ENCODE measurements at regions not wholly inside any gene's neighbourhood (a gene's known extent, or its start where the extent isn't known, plus 50 kb on each side); places are given as distances from the start of the nearest gene placed in this dataset.
"Not testable (repeated sequence)": the region's sequence is repeated elsewhere in the genome, so short reads cannot be mapped to it uniquely, and the experiment has no call there.

DNA sequence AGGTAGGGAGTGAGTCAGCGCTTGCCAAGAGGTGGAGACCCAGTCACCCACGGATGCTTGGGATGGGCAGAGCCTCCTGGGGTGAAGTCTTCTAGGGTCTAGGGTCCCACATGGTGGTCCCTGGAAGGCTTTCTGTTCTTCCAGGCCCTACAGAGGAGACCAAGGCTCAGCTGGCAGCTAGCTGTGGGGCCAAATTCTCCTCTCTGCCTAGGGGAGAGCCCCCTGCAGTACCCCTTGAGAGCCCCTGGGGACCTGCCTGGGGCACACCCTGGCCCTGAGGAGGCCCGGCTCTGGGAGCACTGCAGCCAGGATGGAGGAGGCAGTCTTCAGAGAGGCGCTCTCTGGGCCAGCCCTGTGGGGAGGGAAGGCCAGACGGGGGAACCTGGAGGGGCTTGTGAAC is 128.6 kb upstream of the SMURF2 start:
- not testable (repeated sequence) for H3K27ac ChIP-seq; H3K9me3 ChIP-seq (ENCODE audit: severe bottlenecking); DNase-seq; H3K36me3 ChIP-seq; H3K4me3 ChIP-seq (ENCODE audit: low read depth, low read length); H3K27me3 ChIP-seq (ENCODE audit: insufficient read depth, low read depth, severe bottlenecking)

DNA sequence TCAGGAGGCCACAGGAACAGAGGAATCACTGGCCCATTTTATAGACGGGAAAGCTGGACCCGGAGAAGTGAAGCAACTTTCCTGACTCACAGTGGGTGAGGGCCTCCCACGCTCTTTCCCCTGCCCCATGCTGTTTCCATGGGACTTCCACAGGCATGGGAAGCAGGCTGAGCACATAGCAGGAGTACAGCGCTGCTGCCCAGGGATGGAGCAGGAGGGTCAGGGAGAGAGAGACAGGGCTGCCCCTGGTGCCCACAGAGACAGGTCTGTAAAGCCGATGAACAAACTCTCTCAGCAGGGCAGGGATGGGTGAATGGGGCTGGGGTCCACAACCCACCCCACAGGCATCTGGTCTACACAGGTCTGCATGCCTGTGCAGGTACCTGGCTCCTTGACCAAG is 128.1 kb upstream of the SMURF2 start:
- peaks cover 10% of the 10 kb centered on the region for H3K36me3 ChIP-seq
- not testable (repeated sequence) for H3K27me3 ChIP-seq (ENCODE audit: insufficient read depth, low read depth, severe bottlenecking); H3K9me3 ChIP-seq (ENCODE audit: severe bottlenecking); DNase-seq; H3K27ac ChIP-seq; H3K4me3 ChIP-seq (ENCODE audit: low read depth, low read length)

DNA sequence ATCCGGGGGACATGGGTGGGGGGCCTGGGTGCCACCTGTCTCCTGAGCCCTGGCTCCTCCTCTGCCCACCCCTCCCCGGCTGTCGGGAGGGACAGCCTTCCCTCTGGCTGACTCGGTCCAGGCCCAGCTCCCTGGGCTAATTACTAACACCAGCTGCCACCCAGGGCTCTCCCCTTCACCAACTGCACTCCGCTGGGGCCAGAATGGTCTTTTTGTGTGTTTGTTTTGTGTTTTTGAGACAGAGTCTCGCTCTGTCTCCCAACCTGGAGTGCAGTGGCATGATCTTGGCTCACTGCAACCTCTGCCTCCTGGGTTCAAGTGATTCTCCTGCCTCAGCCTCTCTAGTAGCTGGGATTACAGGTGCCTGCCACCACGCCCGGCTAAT is 126.9 kb upstream of the SMURF2 start:
- peaks cover 10% of the 10 kb centered on the region for H3K36me3 ChIP-seq
- DNase-seq; H3K27ac ChIP-seq; H3K4me3 ChIP-seq (ENCODE audit: low read depth, low read length); H3K9me3 ChIP-seq (ENCODE audit: severe bottlenecking); H3K27me3 ChIP-seq (ENCODE audit: insufficient read depth, low read depth, severe bottlenecking): not testable (repeated sequence)

DNA sequence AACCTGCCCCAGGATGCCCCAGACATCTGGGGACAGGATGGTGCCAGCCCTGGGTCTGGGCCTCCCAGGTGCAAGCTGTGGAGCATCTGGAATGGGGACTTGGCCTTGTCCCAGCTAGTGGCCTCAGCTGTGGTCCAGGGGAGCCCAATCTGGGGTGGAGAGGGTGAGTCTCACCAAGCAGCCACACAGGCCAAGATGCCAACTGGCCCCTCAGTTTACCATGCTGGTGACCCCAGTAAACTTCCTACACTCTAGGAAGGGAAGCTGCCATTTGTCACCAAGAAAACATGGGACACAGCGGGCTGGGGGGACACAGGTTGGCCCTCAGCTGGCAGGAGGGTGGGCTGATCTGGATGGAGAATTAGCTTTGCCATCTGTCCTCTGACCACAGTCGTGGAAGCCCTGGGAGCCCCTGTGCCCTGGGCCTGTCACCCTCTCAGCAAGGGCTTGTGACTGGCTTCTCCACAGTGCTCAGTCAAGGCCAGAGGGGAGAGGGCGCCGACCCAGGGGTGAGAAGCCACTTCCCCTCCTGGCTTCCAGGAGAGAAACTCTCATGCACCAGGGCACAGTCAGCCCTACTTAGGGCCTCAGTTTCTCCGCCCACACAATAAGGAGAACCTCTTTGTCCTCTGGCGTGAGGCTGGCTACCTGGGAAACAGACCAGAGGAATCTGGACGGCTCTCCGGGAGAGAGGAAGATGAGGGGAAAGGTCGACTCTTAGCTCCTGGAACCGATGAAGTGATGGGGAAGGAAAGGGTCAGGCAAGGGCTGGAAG is 126.4 kb upstream of the SMURF2 start:
- DNase-seq = no peak
- no peaks in the 10 kb centered on the region for H3K27me3 ChIP-seq (ENCODE audit: insufficient read depth, low read depth, severe bottlenecking)
- H3K9me3 ChIP-seq (ENCODE audit: severe bottlenecking) = no peaks in the 10 kb centered on the region
- peaks cover 10% of the 10 kb centered on the region for H3K36me3 ChIP-seq
- TF ChIP-seq, protein P1, sequence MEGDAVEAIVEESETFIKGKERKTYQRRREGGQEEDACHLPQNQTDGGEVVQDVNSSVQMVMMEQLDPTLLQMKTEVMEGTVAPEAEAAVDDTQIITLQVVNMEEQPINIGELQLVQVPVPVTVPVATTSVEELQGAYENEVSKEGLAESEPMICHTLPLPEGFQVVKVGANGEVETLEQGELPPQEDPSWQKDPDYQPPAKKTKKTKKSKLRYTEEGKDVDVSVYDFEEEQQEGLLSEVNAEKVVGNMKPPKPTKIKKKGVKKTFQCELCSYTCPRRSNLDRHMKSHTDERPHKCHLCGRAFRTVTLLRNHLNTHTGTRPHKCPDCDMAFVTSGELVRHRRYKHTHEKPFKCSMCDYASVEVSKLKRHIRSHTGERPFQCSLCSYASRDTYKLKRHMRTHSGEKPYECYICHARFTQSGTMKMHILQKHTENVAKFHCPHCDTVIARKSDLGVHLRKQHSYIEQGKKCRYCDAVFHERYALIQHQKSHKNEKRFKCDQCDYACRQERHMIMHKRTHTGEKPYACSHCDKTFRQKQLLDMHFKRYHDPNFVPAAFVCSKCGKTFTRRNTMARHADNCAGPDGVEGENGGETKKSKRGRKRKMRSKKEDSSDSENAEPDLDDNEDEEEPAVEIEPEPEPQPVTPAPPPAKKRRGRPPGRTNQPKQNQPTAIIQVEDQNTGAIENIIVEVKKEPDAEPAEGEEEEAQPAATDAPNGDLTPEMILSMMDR (IDR thresholded peaks at IDR 0.05; ENCODE audit: low read depth, low read length) = no peak
- H3K27ac ChIP-seq = no peak overlapping the region
- H3K4me3 ChIP-seq (ENCODE audit: low read depth, low read length) = no peak overlapping the region

DNA sequence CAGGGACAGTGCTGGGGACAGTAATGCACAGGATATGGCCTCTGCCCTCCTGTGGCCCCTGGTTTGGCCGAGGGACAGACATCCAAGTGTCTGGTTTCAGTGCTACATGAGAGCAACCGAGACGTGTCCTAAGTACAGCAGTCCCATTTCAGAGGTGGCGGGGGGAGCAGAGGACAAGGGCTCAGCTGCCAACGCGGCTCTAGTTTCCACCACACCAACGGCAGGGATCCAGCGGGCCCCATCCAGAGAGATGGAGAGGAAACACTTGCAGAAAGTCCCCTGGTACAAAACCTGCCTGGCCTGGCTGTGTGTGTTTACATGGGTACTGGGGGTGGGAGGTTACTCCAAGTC is 125.8 kb upstream of the SMURF2 start:
- no peaks in the 10 kb centered on the region for H3K9me3 ChIP-seq (ENCODE audit: severe bottlenecking)
- no peak for DNase-seq
- H3K27ac ChIP-seq = no peak overlapping the region
- TF ChIP-seq, protein P1 (IDR thresholded peaks at IDR 0.05; ENCODE audit: low read depth, low read length) = no peak
- H3K4me3 ChIP-seq (ENCODE audit: low read depth, low read length) = no peak overlapping the region
- no peaks in the 10 kb centered on the region for H3K27me3 ChIP-seq (ENCODE audit: insufficient read depth, low read depth, severe bottlenecking)
- peaks cover 10% of the 10 kb centered on the region for H3K36me3 ChIP-seq

DNA sequence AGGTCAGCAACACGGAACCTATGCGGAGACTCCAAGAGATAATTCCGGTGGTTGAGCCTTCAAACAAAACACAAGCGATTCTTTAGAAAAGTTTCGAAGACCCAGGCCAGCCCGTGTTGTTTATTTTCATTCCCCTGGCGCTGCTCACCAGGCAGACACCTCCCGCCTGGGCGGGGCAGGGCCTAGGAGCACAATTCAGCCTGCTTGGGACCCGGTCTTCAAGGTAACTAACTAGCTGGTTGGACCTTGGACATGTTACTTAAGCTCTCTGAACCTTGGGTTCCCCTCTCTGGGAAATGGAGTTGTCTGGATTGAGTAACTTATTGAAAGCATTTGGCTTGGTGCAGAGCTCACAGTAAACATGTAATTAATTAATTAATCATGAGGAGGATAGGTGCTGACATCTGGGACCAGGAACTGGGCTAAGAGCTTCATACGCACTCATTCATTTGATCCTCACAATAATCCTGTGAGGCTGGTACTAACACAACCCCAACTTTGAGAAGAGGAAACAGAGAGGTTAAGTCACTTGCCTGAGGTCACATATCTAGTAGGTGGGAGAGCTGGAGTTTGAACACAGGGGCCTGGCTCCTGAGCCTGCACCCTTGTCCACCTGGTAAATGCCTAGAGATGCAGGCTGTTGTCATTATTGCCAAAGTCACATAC is 125.3 kb upstream of the SMURF2 start:
- no peaks in the 10 kb centered on the region for H3K27me3 ChIP-seq (ENCODE audit: insufficient read depth, low read depth, severe bottlenecking)
- no peak overlapping the region for H3K4me3 ChIP-seq (ENCODE audit: low read depth, low read length)
- no peaks in the 10 kb centered on the region for H3K9me3 ChIP-seq (ENCODE audit: severe bottlenecking)
- no peak overlapping the region for H3K27ac ChIP-seq
- DNase-seq = no peak
- TF ChIP-seq, protein P1 (IDR thresholded peaks at IDR 0.05; ENCODE audit: low read depth, low read length) = no peak
- peaks cover 10% of the 10 kb centered on the region for H3K36me3 ChIP-seq

DNA sequence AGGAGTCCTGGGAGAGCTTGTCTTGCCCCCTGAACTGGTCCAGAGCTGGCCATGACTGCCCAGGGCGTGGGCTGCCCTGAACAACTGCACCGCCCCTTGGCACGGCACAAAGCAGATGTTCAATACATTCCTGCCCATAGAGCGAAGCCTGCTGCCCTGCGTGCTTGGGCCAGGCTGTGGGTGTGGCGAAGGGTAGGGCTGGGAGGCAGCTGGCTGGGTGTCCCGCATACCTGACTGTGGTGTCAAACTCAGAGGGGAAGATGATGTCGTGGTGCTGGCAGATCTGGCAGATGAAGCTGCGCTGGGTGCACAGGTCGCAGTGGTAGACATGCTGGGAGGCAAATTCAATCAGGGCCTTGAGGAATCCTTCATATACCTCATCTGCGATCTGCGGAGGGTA is 124.2 kb upstream of the SMURF2 start:
- Histone ChIP-seq H3K36me3 (peaks cover 10% of the 10 kb centered on the region), H3K27me3 (ENCODE audit: insufficient read depth, low read depth, severe bottlenecking) (no peaks in the 10 kb centered on the region), H3K9me3 (ENCODE audit: severe bottlenecking) (no peaks in the 10 kb centered on the region), H3K27ac (no peak overlapping the region), H3K4me3 (ENCODE audit: low read depth, low read length) (no peak overlapping the region)
- DNase-seq = no peak
- TF ChIP-seq, protein P1 (IDR thresholded peaks at IDR 0.05; ENCODE audit: low read depth, low read length) = no peak
